Neural progenitor cell (in vitro differentiated cells): ENCODE measurements at regions not wholly inside any gene's neighbourhood (a gene's known extent, or its start where the extent isn't known, plus 50 kb on each side); places are given as distances from the start of the nearest gene placed in this dataset.
A peak's percentile ranks its signal among the peaks of the same experiment; 100 is the strongest.

ENCODE experiments used
- DNase-seq: peaks from one replicate; pipeline ENCODE4 v3.0.0-alpha.2; 2016; ENCODE audit warnings: low spot score
- H2AFZ ChIP-seq: fragments of 200-600 bp; sonication (generic); replicated peaks from 2 replicates; pipeline ENCODE4 v1.6.1; 2016; ENCODE audit warnings: antibody characterized with exemption
- H3F3A ChIP-seq: fragments of 200-600 bp; sonication (generic); 2 replicates; pipeline ENCODE4 v1.6.1; 2016; ENCODE audit warnings: antibody characterized with exemption, low read depth
- H3K27ac ChIP-seq: fragments of 200-600 bp; sonication (generic); 2 replicates; pipeline ENCODE4 v1.5.1; 2016; ENCODE audit warnings: mild to moderate bottlenecking
- H3K27me3 ChIP-seq: fragments of 200-600 bp; sonication (generic); 2 replicates; pipeline ENCODE4 v1.6.1; 2016; ENCODE audit warnings: mild to moderate bottlenecking, moderate library complexity
- H3K36me3 ChIP-seq: fragments of 200-600 bp; sonication (generic); 2 replicates; pipeline ENCODE4 v1.5.1; 2016
- H3K4me1 ChIP-seq: fragments of 200-600 bp; sonication (generic); 2 replicates; pipeline ENCODE4 v1.6.1; 2016; ENCODE audit warnings: mixed run types
- H3K4me2 ChIP-seq: fragments of 200-600 bp; sonication (generic); 2 replicates; pipeline ENCODE4 v1.6.1; 2016
- H3K4me3 ChIP-seq: fragments of 200-600 bp; sonication (generic); 2 replicates; pipeline ENCODE4 v1.5.1; 2016
- H3K79me2 ChIP-seq: fragments of 200-600 bp; sonication (generic); 2 replicates; pipeline ENCODE4 v1.6.1; 2016; ENCODE audit warnings: low read depth
- H3K9ac ChIP-seq: fragments of 200-600 bp; sonication (generic); 2 replicates; pipeline ENCODE4 v1.6.1; 2016
- H3K9me3 ChIP-seq: fragments of 200-600 bp; sonication (generic); 2 replicates; pipeline ENCODE4 v1.5.1; 2016; ENCODE audit warnings: low read depth
- H4K20me1 ChIP-seq: fragments of 200-600 bp; sonication (generic); 2 replicates; pipeline ENCODE4 v1.6.1; 2016; ENCODE audit warnings: low read depth
- H3K27ac Mint-ChIP-seq: 3 replicates; pipeline ENCODE4 v1.8.0; 2021; ENCODE audit warnings: mixed read lengths
- H3K27me3 Mint-ChIP-seq: 2 replicates; pipeline ENCODE4 v1.8.0; 2022; ENCODE audit warnings: low read depth, mild to moderate bottlenecking, inconsistent platforms, moderate library complexity, mixed read lengths; ENCODE audit not compliant: insufficient read depth
- H3K36me3 Mint-ChIP-seq: 3 replicates; pipeline ENCODE4 v1.8.0; 2021; ENCODE audit warnings: mixed read lengths
- H3K4me1 Mint-ChIP-seq: 3 replicates; pipeline ENCODE4 v1.8.0; 2021; ENCODE audit warnings: mixed read lengths
- H3K4me3 Mint-ChIP-seq: 3 replicates; pipeline ENCODE4 v1.8.0; 2021; ENCODE audit warnings: mild to moderate bottlenecking, moderate library complexity, mixed read lengths
- H3K9me3 Mint-ChIP-seq: 3 replicates; pipeline ENCODE4 v1.8.0; 2020; ENCODE audit warnings: mixed read lengths
- EZH2 ChIP-seq: fragments of 200-600 bp; sonication (generic); IDR thresholded peaks from 2 replicates; pipeline ENCODE4 v1.6.1; 2017; ENCODE audit warnings: antibody characterized with exemption, mild to moderate bottlenecking, moderate library complexity
- EZH2phosphoT487 ChIP-seq: fragments of 200-600 bp; sonication (generic); IDR thresholded peaks from 2 replicates; pipeline ENCODE4 v1.6.1; 2017; ENCODE audit warnings: antibody characterized with exemption
- TF ChIP-seq, protein P1 (sequence below): fragments of 200-600 bp; sonication (generic); IDR thresholded peaks from 2 replicates; pipeline ENCODE4 v1.5.1; 2017; ENCODE audit warnings: antibody characterized with exemption, mild to moderate bottlenecking

DNA sequence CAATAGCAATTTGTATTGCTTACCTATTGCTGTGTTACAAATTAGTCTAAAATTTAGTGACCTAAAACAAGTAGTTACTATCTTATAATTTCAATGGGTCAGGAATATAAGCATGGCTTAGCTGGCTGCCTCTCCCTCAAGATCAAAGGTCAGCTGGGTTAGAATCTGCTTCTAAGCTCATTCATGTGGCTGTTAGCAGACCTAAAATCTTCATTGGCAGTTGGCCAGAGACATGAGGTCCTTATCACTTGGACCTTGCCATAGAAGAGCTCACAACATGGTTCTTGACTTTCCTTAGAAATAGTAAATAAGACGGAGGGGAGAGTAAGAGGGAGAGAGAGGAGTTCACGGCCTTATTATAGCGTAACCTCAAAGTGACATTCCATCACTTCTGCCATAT, 468.0 kb downstream of the HTR7 start:
- H3K4me1 Mint-ChIP-seq: peaks cover 3% of the 10 kb centered on the region
- TF ChIP-seq EZH2phosphoT487 (no peak), EZH2 (no peak)
- TF ChIP-seq, protein P1, sequence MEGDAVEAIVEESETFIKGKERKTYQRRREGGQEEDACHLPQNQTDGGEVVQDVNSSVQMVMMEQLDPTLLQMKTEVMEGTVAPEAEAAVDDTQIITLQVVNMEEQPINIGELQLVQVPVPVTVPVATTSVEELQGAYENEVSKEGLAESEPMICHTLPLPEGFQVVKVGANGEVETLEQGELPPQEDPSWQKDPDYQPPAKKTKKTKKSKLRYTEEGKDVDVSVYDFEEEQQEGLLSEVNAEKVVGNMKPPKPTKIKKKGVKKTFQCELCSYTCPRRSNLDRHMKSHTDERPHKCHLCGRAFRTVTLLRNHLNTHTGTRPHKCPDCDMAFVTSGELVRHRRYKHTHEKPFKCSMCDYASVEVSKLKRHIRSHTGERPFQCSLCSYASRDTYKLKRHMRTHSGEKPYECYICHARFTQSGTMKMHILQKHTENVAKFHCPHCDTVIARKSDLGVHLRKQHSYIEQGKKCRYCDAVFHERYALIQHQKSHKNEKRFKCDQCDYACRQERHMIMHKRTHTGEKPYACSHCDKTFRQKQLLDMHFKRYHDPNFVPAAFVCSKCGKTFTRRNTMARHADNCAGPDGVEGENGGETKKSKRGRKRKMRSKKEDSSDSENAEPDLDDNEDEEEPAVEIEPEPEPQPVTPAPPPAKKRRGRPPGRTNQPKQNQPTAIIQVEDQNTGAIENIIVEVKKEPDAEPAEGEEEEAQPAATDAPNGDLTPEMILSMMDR: no peak
- no peak overlapping the region for H3K4me3 Mint-ChIP-seq

GRCh38 chr10:90394311-90394710, 463.5 kb downstream of the HTR7 start:
- no peaks in the 10 kb centered on the region for H3K9me3 Mint-ChIP-seq

More for the DNA sequence above, 468.0 kb downstream of the HTR7 start:
- Histone ChIP-seq H4K20me1 (no peaks in the 10 kb centered on the region), H2AFZ (no peak overlapping the region), H3K27me3 (no peaks in the 10 kb centered on the region), H3K79me2 (no peaks in the 10 kb centered on the region), H3F3A (no peaks in the 10 kb centered on the region), H3K4me3 (no peak overlapping the region), H3K9ac (no peak overlapping the region), H3K36me3 (no peaks in the 10 kb centered on the region), H3K9me3 (no peaks in the 10 kb centered on the region), H3K27ac (no peak overlapping the region), H3K4me1 (peaks cover 10% of the 10 kb centered on the region), H3K4me2 (no peak overlapping the region)
- Mint-ChIP-seq H3K36me3 (no peaks in the 10 kb centered on the region), H3K27me3 (no peaks in the 10 kb centered on the region), H3K9me3 (no peaks in the 10 kb centered on the region), H3K27ac (no peak overlapping the region)
- no peak for DNase-seq

GRCh38 chr10:90396721-90397120, 461.1 kb downstream of the HTR7 start:
- DNase-seq: no peak
- Mint-ChIP-seq H3K36me3 (no peaks in the 10 kb centered on the region), H3K9me3 (no peaks in the 10 kb centered on the region), H3K27me3 (no peaks in the 10 kb centered on the region), H3K4me3 (no peak overlapping the region), H3K27ac (no peak overlapping the region), H3K4me1 (peaks cover 7% of the 10 kb centered on the region)
- Histone ChIP-seq H4K20me1 (no peaks in the 10 kb centered on the region), H3K27ac (no peak overlapping the region), H3F3A (no peaks in the 10 kb centered on the region), H3K4me3 (no peak overlapping the region), H3K36me3 (no peaks in the 10 kb centered on the region), H3K4me1 (peaks cover 10% of the 10 kb centered on the region), H3K9ac (no peak overlapping the region), H3K9me3 (no peaks in the 10 kb centered on the region), H3K79me2 (no peaks in the 10 kb centered on the region), H3K27me3 (no peaks in the 10 kb centered on the region), H2AFZ (no peak overlapping the region), H3K4me2 (no peak overlapping the region)
- no peak for TF ChIP-seq EZH2phosphoT487

More at GRCh38 chr10:90394311-90394710, 463.5 kb downstream of the HTR7 start:
- H2AFZ ChIP-seq: no peak overlapping the region
- peak; percentile 50 for DNase-seq
- Mint-ChIP-seq H3K4me1 (peaks cover 3% of the 10 kb centered on the region), H3K27ac (no peak overlapping the region), H3K27me3 (no peaks in the 10 kb centered on the region), H3K36me3 (no peaks in the 10 kb centered on the region), H3K4me3 (no peak overlapping the region)
- no peak overlapping the region for H3K4me2 ChIP-seq
- H3K4me3 ChIP-seq: no peak overlapping the region
- no peak overlapping the region for H3K27ac ChIP-seq
- TF ChIP-seq EZH2phosphoT487 (no peak), EZH2 (no peak)
- TF ChIP-seq, protein P1: no peak
- H3K79me2 ChIP-seq: no peaks in the 10 kb centered on the region
- H3K27me3 ChIP-seq: no peaks in the 10 kb centered on the region
- H3K9ac ChIP-seq: no peak overlapping the region
- no peaks in the 10 kb centered on the region for H3K36me3 ChIP-seq
- H3K4me1 ChIP-seq: peaks cover 10% of the 10 kb centered on the region
- H3F3A ChIP-seq: no peaks in the 10 kb centered on the region
- H4K20me1 ChIP-seq: no peaks in the 10 kb centered on the region
- no peaks in the 10 kb centered on the region for H3K9me3 ChIP-seq

- Mint-ChIP-seq H3K4me3 (no peak overlapping the region), H3K36me3 (no peaks in the 10 kb centered on the region), H3K27me3 (no peaks in the 10 kb centered on the region), H3K27ac (no peak overlapping the region), H3K9me3 (no peaks in the 10 kb centered on the region), H3K4me1 (peaks cover 7% of the 10 kb centered on the region)
- no peaks in the 10 kb centered on the region for H3K9me3 ChIP-seq
- H3K27me3 ChIP-seq: no peaks in the 10 kb centered on the region
- no peaks in the 10 kb centered on the region for H3F3A ChIP-seq
- H3K36me3 ChIP-seq: no peaks in the 10 kb centered on the region
- H3K4me2 ChIP-seq: no peak overlapping the region
- peaks cover 10% of the 10 kb centered on the region for H3K4me1 ChIP-seq
- H2AFZ ChIP-seq: no peak overlapping the region
- TF ChIP-seq, protein P1: no peak
- no peak for DNase-seq
- H3K4me3 ChIP-seq: no peak overlapping the region
- no peaks in the 10 kb centered on the region for H3K79me2 ChIP-seq
- no peak overlapping the region for H3K27ac ChIP-seq
- no peak overlapping the region for H3K9ac ChIP-seq
- no peaks in the 10 kb centered on the region for H4K20me1 ChIP-seq
Measured at GRCh38 chr10:90398566-90398965, 459.3 kb downstream of the HTR7 start.
